ENCODE measurements at regions not wholly inside any gene's neighbourhood (a gene's known extent, or its start where the extent isn't known, plus 50 kb on each side); places are given as distances from the start of the nearest gene placed in this dataset.

- DNase-seq (ENCODE audit: low read depth): no peak
- no peak overlapping the region for H3K4me3 ChIP-seq (ENCODE audit: low read length)
- TF ChIP-seq CTCF (conservative IDR thresholded peaks at IDR 0.05; ENCODE audit: low read depth, low read length): no peak
Observed at GRCh38 chrX:69289046-69289792, 124.0 kb upstream of the PJA1 start.

- no peak for DNase-seq (ENCODE audit: low read depth)
- TF ChIP-seq CTCF (conservative IDR thresholded peaks at IDR 0.05; ENCODE audit: low read depth, low read length): no peak
- no peak overlapping the region for H3K4me3 ChIP-seq (ENCODE audit: low read length)
Observed at GRCh38 chrX:69287095-69287494, 121.8 kb upstream of the PJA1 start.

GRCh38 chrX:69286565-69286906 lies 121.3 kb upstream of the PJA1 start:
- no peak overlapping the region for H3K4me3 ChIP-seq (ENCODE audit: low read length)
- no peak for DNase-seq (ENCODE audit: low read depth)
- no peak for TF ChIP-seq CTCF (conservative IDR thresholded peaks at IDR 0.05; ENCODE audit: low read depth, low read length)

GRCh38 chrX:69285881-69286564 lies 120.8 kb upstream of the PJA1 start:
- TF ChIP-seq CTCF (conservative IDR thresholded peaks at IDR 0.05; ENCODE audit: low read depth, low read length): peak; percentile 77
- no peak for DNase-seq (ENCODE audit: low read depth)
- peak overlapping the region; percentile 12 for H3K4me3 ChIP-seq (ENCODE audit: low read length)

GRCh38 chrX:69285401-69285877 lies 120.2 kb upstream of the PJA1 start:
- no peak for TF ChIP-seq CTCF (conservative IDR thresholded peaks at IDR 0.05; ENCODE audit: low read depth, low read length)
- H3K4me3 ChIP-seq (ENCODE audit: low read length): no peak overlapping the region
- no peak for DNase-seq (ENCODE audit: low read depth)

GRCh38 chrX:69284491-69284890 lies 119.2 kb upstream of the PJA1 start:
- no peak for DNase-seq (ENCODE audit: low read depth)
- H3K4me3 ChIP-seq (ENCODE audit: low read length): no peak overlapping the region
- TF ChIP-seq CTCF (conservative IDR thresholded peaks at IDR 0.05; ENCODE audit: low read depth, low read length): no peak
